ENCODE measurements at regions not wholly inside any gene's neighbourhood (a gene's known extent, or its start where the extent isn't known, plus 50 kb on each side); places are given as distances from the start of the nearest gene placed in this dataset.

DNA sequence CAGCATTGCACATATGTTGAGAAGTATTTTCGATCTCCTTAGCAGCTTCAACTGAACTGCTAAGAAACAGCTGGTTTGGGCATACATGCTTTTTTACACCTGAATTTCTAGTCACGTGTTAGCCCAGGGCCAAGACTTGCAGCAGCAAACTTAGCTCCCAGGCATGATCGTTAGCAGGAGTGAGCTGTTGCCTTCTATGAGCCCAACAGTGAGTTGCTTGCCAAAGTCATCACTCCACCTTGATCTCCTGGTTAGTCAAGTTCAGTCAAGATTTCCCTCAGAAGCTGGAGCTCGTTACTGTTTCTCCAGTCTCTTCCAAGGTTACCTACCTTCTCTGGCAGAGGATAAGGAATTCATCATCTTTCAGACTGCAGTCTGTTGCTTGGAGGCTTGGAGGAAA, 100.4 kb upstream of the SEMA6D start:
- intact Hi-C loops (cut with DNase I) = loop anchor here (10.0 kb wide), 1 partner anchor 422 kb away; no protein-coding TSS in a partner anchor
- no peak for ATAC-seq
- no peak for DNase-seq (ENCODE audit: missing footprints)

DNA sequence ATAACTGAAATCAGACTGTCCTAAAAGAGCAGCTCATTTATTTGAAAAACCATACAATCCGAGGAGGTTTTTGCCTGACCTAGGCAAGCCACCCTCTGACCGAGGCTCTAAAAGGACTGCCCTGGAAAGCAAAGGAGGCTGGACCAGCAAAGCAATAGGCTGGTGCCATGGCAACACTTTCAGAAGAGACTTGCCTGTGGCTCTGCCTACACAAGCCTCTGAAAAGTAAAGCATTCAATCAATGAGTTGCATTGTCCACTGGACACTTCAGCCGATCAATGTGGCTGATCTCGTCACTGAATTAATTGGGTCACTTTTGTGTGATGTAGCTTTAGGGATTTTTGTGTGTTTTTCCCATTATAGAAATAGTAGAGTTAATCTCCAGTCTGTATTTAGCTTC, 99.1 kb upstream of the SEMA6D start:
- intact Hi-C loops (cut with DNase I) = loop anchor here (10.0 kb wide), 1 partner anchor 423 kb away; no protein-coding TSS in a partner anchor
- ATAC-seq (no peak), DNase-seq (ENCODE audit: missing footprints) (no peak)

DNA sequence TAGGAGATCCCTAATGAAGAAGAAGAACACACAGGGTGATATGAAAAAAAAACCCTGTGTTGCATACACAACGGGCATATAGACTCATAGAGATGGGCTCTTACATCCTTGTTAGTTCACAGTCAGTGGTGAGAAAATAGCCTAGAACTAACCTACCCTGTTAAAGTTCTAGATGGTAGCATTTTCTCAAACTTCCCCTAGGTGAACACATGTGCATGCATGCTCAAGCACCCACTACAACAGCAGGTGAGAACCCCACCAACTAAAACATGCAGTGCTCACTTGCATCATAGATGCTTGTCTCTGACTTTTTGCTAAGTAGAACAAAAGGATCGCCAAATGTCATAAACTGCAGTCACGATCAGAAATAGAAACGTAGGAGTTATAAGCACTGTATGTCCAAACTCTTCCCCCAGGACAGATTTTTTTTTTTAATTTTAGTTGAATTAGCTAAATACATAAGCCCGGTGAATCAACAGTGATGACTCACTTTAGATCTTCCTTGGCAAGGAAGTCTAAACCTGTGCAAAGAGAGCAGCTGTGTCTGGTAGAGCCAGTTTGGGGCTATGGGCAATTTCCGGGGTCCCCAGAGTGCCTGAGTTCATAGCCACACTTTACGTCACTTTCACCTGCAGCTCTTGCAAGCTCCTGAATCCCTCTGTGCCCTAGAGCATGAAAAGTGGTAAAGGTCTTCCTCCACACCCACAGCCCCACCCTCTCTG, 96.2 kb upstream of the SEMA6D start:
- intact Hi-C loops (cut with DNase I) = no loop called here
- ATAC-seq (no peak), DNase-seq (ENCODE audit: missing footprints) (no peak)

DNA sequence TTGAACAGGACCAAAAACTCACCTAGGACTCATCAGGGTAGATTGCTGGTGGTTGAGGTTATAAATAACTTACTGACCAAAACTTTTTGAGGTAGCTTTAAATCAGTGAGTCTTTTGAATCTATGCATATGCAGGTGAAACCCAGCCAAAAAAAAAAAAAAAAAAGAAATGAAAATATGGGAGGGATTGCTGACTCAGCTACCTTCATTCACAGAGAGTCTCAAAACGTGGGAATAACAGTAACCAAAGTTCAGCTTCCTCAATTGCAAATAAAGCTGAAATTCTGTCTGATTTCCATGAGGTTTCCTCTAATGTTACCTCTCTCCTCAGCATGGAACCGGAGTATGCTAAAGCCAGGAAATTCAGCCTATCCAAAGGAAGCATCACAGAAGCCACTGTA, 95.2 kb upstream of the SEMA6D start:
- intact Hi-C loops (cut with DNase I) = no loop called here
- DNase-seq (ENCODE audit: missing footprints) = no peak
- ATAC-seq = no peak

DNA sequence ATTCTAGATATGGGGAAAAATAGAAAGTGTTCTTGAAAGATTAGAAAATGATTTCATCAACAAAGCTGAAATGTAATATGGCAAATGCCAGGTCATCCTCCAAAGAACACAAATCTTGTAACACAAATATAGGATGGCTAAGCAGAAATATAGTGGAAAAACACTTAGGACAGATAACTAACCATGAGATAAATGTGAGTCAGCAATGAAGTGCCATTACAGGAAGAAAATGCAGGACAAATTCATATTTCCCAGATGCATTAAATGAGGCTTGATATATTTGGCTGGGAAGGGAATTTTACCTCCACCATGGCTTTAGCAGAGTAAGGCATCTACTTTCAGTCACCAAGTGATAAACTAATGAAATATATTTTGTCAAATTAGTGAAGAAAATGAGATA, 92.8 kb upstream of the SEMA6D start:
- DNase-seq (ENCODE audit: missing footprints) (no peak), ATAC-seq (no peak)
- intact Hi-C loops (cut with DNase I) = no loop called here

DNA sequence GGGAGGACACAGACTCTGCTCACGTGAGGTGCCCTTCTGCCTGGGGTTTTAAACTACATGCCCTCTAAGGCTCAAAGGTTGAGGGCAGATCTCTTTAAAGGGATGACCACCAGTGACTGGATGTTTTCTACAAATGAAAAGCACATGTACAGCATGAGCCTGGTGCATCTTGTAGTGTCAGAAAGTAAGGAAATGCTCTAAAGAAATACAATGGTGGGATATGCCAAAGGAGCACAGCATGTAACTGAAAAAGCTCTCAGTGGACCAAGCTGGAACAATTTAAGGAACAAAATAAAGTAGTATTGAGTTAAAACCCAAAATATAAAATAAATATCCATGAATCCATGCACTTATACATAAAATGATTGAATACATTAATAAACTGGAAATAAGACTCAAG, 78.3 kb upstream of the SEMA6D start:
- intact Hi-C loops (cut with DNase I) = no loop called here
- DNase-seq (ENCODE audit: missing footprints) (no peak), ATAC-seq (no peak)

DNA sequence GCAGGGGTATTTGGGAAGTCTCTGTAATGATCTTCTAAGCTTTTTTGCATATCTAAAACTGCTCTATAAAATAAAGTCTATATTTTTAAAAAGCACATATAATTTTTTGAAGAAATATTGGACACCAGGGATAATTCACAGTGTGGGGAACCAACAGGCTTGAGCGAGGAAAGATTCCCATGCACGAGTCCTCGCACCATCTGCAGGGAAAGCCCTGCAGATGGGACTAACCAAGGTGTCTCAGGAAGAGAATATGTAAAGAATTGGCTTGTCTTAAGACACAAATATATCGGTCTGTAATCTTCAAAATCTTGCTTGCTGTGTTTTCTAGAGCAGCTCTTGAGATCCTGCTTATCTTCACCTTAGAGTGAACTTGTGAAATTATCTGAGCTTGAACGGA, 77.2 kb upstream of the SEMA6D start:
- DNase-seq (ENCODE audit: missing footprints) (no peak), ATAC-seq (no peak)
- intact Hi-C loops (cut with DNase I) = no loop called here

DNA sequence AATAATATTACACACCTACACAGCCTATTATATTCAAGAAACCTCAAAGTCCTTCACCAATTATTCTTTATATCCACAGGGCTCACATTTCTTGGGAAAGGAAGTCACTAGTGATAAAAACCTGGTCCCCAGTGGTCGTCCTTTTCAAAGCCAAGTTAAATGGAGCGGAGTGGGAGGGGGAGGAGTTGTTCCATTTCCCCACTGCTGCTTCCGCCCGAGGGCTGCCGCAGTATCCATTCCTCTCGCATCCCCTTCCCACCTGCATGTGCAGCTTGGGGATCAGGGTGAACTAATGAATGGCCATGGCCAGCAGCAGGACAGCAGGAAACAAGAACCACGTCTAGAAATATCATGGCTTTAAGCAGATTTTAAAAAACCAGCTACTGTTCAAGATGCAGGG, 76.4 kb upstream of the SEMA6D start:
- DNase-seq (ENCODE audit: missing footprints) = no peak
- intact Hi-C loops (cut with DNase I) = no loop called here
- ATAC-seq = peak; percentile 23

DNA sequence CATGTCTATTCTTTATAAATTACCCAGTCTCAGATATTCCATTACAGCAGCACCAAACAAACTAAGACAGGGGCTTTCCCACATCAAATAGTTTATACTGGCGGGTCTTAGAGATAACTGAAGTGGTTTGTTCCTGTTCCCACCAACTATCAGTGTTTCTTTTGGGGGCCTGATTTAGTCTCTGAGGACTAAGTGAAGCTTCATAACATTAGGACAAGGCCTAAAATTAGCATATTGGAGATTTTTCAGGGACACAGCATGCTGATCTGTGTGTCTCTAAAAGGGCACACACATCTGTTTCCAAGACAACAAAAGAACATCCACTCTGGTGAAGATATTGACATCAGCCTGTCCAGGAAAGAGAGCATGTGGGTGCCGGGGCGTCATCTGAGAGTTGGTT, 72.6 kb upstream of the SEMA6D start:
- intact Hi-C loops (cut with DNase I) = no loop called here
- ATAC-seq (no peak), DNase-seq (ENCODE audit: missing footprints) (no peak)

DNA sequence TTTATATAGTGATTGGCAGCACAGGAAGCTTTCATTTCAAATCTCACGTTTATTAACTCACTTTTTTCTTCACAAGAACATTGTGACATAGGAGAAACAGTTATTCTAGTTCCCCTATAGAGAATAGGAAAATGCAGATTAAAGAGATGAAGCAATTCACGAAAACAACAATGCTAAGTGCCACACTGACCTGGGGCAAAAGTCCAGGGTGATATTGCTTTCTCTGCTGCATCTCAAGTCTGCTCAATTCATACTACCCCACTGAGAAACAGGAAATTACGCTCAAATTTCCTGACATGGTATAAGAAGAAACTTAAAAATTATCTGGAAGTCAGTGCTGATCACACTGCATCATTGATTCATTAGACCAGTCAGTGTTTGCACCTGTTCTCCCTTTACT, 66.7 kb upstream of the SEMA6D start:
- ATAC-seq = no peak
- no peak for DNase-seq (ENCODE audit: missing footprints)
- intact Hi-C loops (cut with DNase I) = no loop called here

DNA sequence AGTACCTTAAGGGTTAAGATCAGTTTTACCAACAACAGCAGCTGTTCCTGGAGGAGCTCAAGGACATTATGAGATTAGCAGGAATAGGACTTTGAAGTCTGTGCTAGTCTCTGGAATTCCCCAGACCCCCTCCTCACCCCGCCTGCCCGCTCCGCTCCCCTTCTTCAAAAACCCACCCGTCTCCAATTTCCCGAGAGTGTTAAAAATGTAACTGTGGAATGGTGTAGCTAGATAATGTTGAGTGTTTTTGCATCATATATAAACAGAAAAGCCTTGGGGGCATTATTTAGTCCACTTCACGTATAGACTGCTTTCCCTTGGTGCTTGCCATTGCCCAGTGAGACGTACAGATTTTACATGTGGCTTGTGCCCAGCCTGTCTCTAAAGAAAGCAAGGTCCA, 65.0 kb upstream of the SEMA6D start:
- ATAC-seq (no peak), DNase-seq (ENCODE audit: missing footprints) (no peak)
- intact Hi-C loops (cut with DNase I) = no loop called here

DNA sequence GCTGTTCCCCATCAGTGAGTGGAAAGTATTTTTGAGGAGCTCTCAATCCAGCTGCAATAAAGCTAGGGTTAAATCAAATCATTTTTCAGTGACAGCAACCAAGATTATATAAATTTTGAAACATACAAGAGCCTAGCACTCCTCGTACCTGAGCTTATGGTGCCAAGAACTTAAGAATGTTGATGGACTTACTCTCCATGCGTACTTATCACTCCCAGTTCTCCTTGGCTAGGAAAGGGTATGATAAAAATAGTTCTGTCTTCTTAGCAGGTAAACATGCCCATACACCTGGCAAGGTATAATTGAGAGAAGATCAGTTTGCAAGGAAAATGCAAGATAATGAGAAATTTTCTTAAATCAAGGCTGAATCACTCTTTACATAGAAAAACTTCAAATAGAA, 64.5 kb upstream of the SEMA6D start:
- intact Hi-C loops (cut with DNase I) = no loop called here
- ATAC-seq (no peak), DNase-seq (ENCODE audit: missing footprints) (no peak)

DNA sequence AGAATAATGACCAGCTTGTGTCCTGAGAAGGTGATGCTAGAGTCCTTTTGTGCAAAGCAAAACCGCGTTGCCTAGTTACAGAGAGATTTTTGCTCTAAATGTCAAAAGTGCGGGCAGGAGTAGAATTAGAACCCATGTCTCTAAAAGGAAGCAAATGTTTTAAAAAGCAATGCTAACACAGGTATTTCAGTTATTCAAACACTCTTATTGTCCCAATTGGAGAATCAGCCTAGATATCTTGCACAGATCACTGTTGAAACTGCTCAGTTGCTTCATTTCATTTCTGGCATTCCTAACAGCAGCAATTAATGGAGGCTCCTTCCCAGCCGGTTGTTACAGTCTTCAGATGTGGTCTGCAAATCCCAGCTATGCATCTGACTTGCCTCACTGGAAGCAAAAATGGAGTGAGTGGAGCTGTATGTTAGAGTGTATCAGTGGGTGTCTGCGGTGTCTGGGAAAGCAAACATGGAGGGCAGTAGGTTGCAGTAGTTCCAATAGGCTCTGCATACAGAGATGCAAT, 55.6 kb upstream of the SEMA6D start:
- ATAC-seq (no peak), DNase-seq (ENCODE audit: missing footprints) (no peak)
- intact Hi-C loops (cut with DNase I) = no loop called here

DNA sequence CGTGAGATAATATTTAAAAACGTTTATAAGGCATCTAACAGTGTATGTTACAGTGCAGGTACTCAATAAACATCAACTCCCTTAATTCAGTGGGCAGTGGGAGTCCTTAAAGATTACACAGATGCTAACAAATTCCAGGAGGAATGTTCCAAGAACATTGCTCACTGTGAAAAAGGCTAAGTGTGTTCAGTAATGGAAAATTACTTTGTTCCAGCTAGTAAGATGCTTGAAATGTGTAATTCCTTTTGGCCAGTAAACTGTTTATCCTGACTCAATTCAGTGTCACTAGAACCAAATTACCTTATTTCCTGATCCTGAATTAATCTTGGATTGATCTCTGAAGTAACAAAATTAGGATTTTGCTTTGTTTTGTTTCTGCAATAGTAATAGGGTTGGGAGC, 54.2 kb upstream of the SEMA6D start:
- intact Hi-C loops (cut with DNase I) = no loop called here
- ATAC-seq = no peak

More for the DNA sequence above, 54.2 kb upstream of the SEMA6D start:
- DNase-seq (ENCODE audit: missing footprints) = no peak
